ENCODE measurements at regions not wholly inside any gene's neighbourhood (a gene's known extent, or its start where the extent isn't known, plus 50 kb on each side); places are given as distances from the start of the nearest gene placed in this dataset.

DNA sequence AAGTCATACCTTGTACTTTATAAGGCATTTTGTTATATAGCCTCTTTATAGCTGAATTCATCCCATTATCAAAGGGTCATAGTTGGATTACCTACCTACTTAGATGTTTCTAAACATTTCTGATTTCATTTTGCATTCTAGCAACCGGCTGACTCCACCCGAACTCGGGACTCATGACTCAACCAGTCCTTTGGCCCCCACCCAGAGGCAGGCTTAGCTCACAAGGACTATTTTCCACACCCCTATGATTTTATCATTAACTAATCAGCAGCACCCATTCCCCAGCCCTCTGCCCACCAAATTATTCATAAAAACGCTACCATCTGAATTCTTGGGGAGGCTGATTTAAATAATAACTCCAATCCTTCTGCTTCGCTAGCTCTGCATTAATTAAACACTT is 79.9 kb upstream of the EGFL6 start:
- peak overlapping the region; percentile 98 for H3K27ac ChIP-seq

GRCh38 chrX:13487731-13488505 is 81.5 kb upstream of the EGFL6 start:
- Histone ChIP-seq H3K4me2 (ENCODE audit: unreplicated experiment) (peak overlapping the region; percentile 22), H2AFZ (0 out of 2 replicates have a peak overlapping the region, but pooled peaks have one; percentile 48), H3K79me2 (ENCODE audit: insufficient read depth) (no peaks in the 10 kb centered on the region), H3F3A (ENCODE audit: insufficient read depth) (peaks cover 29% of the 10 kb centered on the region), H4K20me1 (ENCODE audit: insufficient read depth) (no peaks in the 10 kb centered on the region), H3K4me1 (ENCODE audit: insufficient read depth) (peaks cover 40% of the 10 kb centered on the region), H3K27me3 (replicated peaks; ENCODE audit: insufficient read depth) (no peaks in the 10 kb centered on the region), H3K36me3 (ENCODE audit: low read depth) (no peaks in the 10 kb centered on the region), H3K4me3 (no peak overlapping the region), H3K9me2 (ENCODE audit: insufficient read depth) (no peaks in the 10 kb centered on the region), H3K27ac (peak overlapping the region; percentile 98), H3K9ac (peak overlapping the region; percentile 78), H3K9me3 (ENCODE audit: low read depth) (no peaks in the 10 kb centered on the region)
- DNase-seq = peak; percentile 73
- WGBS, 2 experiments (ENCODE audit: low coverage in 1 of 2, low lambda C conversion rate in 2 of 2, missing lambda C conversion rate in 2 of 2) = 0 to 2% methylated on average over 7 of the region's 7 CpGs
- in situ Hi-C loops (cut with MboI) = no loop called here
- TF ChIP-seq EZH2phosphoT487 (IDR thresholded peaks at IDR 0.05; ENCODE audit: insufficient read depth, low read depth) (no peak), EZH2 (IDR thresholded peaks at IDR 0.05; ENCODE audit: insufficient read depth, poor library complexity, severe bottlenecking) (no peak)

More for the DNA sequence above, 79.9 kb upstream of the EGFL6 start:
- H3K9ac ChIP-seq = peak overlapping the region; percentile 78
- H3K9me3 ChIP-seq (ENCODE audit: low read depth) = no peaks in the 10 kb centered on the region
- H3K4me1 ChIP-seq (ENCODE audit: insufficient read depth) = peaks cover 37% of the 10 kb centered on the region
- no peaks in the 10 kb centered on the region for H3K9me2 ChIP-seq (ENCODE audit: insufficient read depth)
- 0 out of 2 replicates have a peak overlapping the region, but pooled peaks have one; percentile 45 for H2AFZ ChIP-seq
- TF ChIP-seq EZH2phosphoT487 (IDR thresholded peaks at IDR 0.05; ENCODE audit: insufficient read depth, low read depth) (no peak), EZH2 (IDR thresholded peaks at IDR 0.05; ENCODE audit: insufficient read depth, poor library complexity, severe bottlenecking) (no peak)
- peak overlapping the region; percentile 53 for H3K4me2 ChIP-seq (ENCODE audit: unreplicated experiment)
- no peaks in the 10 kb centered on the region for H3K27me3 ChIP-seq (replicated peaks; ENCODE audit: insufficient read depth)
- in situ Hi-C loops (cut with MboI) = no loop called here
- no peak overlapping the region for H3K4me3 ChIP-seq
- WGBS, 2 experiments (ENCODE audit: low coverage in 1 of 2, low lambda C conversion rate in 2 of 2, missing lambda C conversion rate in 2 of 2) = 17 to 22% methylated on average over 5 of the region's 5 CpGs
- peak; percentile 82 for DNase-seq
- H3K36me3 ChIP-seq (ENCODE audit: low read depth) = no peaks in the 10 kb centered on the region
- H3K79me2 ChIP-seq (ENCODE audit: insufficient read depth) = no peaks in the 10 kb centered on the region
- H3F3A ChIP-seq (ENCODE audit: insufficient read depth) = peaks cover 29% of the 10 kb centered on the region
- H4K20me1 ChIP-seq (ENCODE audit: insufficient read depth) = no peaks in the 10 kb centered on the region

DNA sequence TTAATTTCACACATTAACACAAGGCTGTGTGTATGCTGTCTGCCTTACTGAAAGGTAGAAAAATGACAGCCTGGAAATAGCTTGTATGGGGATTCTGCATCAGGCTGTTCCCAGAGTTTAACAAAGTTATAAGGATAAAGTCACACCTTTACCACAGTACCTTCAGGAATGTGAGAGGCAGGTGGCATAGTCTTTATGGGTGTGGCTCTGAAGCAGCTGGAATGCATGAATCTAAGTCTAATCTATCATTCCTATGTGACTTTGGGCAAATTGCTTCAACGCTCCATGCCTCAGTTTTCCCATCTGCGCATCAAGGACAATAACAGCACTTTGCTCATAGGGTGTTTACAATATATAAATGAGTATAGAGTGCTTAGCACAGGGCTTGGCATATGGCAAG is 84.2 kb upstream of the EGFL6 start:
- Histone ChIP-seq H3K4me1 (ENCODE audit: insufficient read depth) (peaks cover 41% of the 10 kb centered on the region), H3K9ac (no peak overlapping the region), H3K9me3 (ENCODE audit: low read depth) (no peaks in the 10 kb centered on the region), H3K4me2 (ENCODE audit: unreplicated experiment) (no peak overlapping the region), H4K20me1 (ENCODE audit: insufficient read depth) (no peaks in the 10 kb centered on the region), H3K27ac (no peak overlapping the region), H3K4me3 (no peak overlapping the region), H2AFZ (no peak overlapping the region), H3K9me2 (ENCODE audit: insufficient read depth) (no peaks in the 10 kb centered on the region), H3K36me3 (ENCODE audit: low read depth) (no peaks in the 10 kb centered on the region), H3F3A (ENCODE audit: insufficient read depth) (peaks cover 29% of the 10 kb centered on the region), H3K27me3 (replicated peaks; ENCODE audit: insufficient read depth) (no peaks in the 10 kb centered on the region), H3K79me2 (ENCODE audit: insufficient read depth) (no peaks in the 10 kb centered on the region)
- DNase-seq = no peak
- TF ChIP-seq EZH2phosphoT487 (IDR thresholded peaks at IDR 0.05; ENCODE audit: insufficient read depth, low read depth) (no peak), EZH2 (IDR thresholded peaks at IDR 0.05; ENCODE audit: insufficient read depth, poor library complexity, severe bottlenecking) (no peak)
- WGBS, 2 experiments (ENCODE audit: low coverage in 1 of 2, low lambda C conversion rate in 2 of 2, missing lambda C conversion rate in 2 of 2) = 97 to 100% methylated on average over 2 of the region's 2 CpGs
- in situ Hi-C loops (cut with MboI) = no loop called here

GRCh38 chrX:13483773-13484172 is 85.6 kb upstream of the EGFL6 start:
- Histone ChIP-seq H3K9ac (no peak overlapping the region), H4K20me1 (ENCODE audit: insufficient read depth) (no peaks in the 10 kb centered on the region), H3K79me2 (ENCODE audit: insufficient read depth) (no peaks in the 10 kb centered on the region), H2AFZ (no peak overlapping the region), H3K4me1 (ENCODE audit: insufficient read depth) (peaks cover 29% of the 10 kb centered on the region), H3K4me2 (ENCODE audit: unreplicated experiment) (no peak overlapping the region), H3K4me3 (no peak overlapping the region), H3K27me3 (replicated peaks; ENCODE audit: insufficient read depth) (no peaks in the 10 kb centered on the region), H3K36me3 (ENCODE audit: low read depth) (no peaks in the 10 kb centered on the region), H3F3A (ENCODE audit: insufficient read depth) (peaks cover 24% of the 10 kb centered on the region), H3K9me3 (ENCODE audit: low read depth) (no peaks in the 10 kb centered on the region), H3K27ac (no peak overlapping the region), H3K9me2 (ENCODE audit: insufficient read depth) (no peaks in the 10 kb centered on the region)
- TF ChIP-seq EZH2phosphoT487 (IDR thresholded peaks at IDR 0.05; ENCODE audit: insufficient read depth, low read depth) (no peak), EZH2 (IDR thresholded peaks at IDR 0.05; ENCODE audit: insufficient read depth, poor library complexity, severe bottlenecking) (no peak)
- in situ Hi-C loops (cut with MboI) = no loop called here
- no peak for DNase-seq
- 71 to 81% methylated on average over 3 of the region's 3 CpGs for WGBS, 2 experiments (ENCODE audit: low coverage in 1 of 2, low lambda C conversion rate in 2 of 2, missing lambda C conversion rate in 2 of 2)

Data from GM23248 (cell line).